A549 (cell line): ENCODE measurements at regions not wholly inside any gene's neighbourhood (a gene's known extent, or its start where the extent isn't known, plus 50 kb on each side); places are given as distances from the start of the nearest gene placed in this dataset.

ENCODE experiments used
- CEBPB ChIP-seq, 2 experiments: fragments of >200 bp in 1 of 2; sonication (Bioruptor Twin) in 1 of 2; formaldehyde crosslinking in 1 of 2; IDR thresholded peaks; 2 replicates each; pipeline ENCODE4 v1.6.1; 2012 to 2016
- CHD2 ChIP-seq: fragments of 150-350 bp; IDR thresholded peaks from 2 replicates; pipeline ENCODE4 v1.6.1; 2014; ENCODE audit warnings: low read length; ENCODE audit not compliant: partially characterized antibody
- CHD4 ChIP-seq: fragments of 200-600 bp; sonication (generic); IDR thresholded peaks from 2 replicates; pipeline ENCODE4 v1.6.1; 2016; ENCODE audit warnings: antibody characterized with exemption, mild to moderate bottlenecking, borderline replicate concordance
- CTCF ChIP-seq: fragments of >200 bp; sonication (Bioruptor Twin); formaldehyde crosslinking; IDR thresholded peaks from 3 replicates; pipeline ENCODE4 v1.5.1; 2016
- ESRRA ChIP-seq: fragments of 150-350 bp; IDR thresholded peaks from 2 replicates; pipeline ENCODE4 v1.6.1; 2014; ENCODE audit warnings: mild to moderate bottlenecking, low read length, borderline replicate concordance
- MYC ChIP-seq: IDR thresholded peaks from 2 replicates; pipeline ENCODE4 v1.6.1; 2012; ENCODE audit warnings: mild to moderate bottlenecking, inconsistent platforms, low read length, improper control_type of control experiment, borderline replicate concordance
- NFE2L2 ChIP-seq: fragments of 150-350 bp; conservative IDR thresholded peaks from 2 replicates; pipeline ENCODE4 v1.6.1; 2014; ENCODE audit warnings: low read length
- PBX3 ChIP-seq: IDR thresholded peaks from 2 replicates; pipeline ENCODE4 v1.6.1; 2012
- POLR2A ChIP-seq: IDR thresholded peaks from 2 replicates; pipeline ENCODE4 v1.6.1; 2012; ENCODE audit warnings: mild to moderate bottlenecking, low read length
- RAD21 ChIP-seq, 2 experiments: fragments of >200 bp in 1 of 2; sonication (Bioruptor Twin) in 1 of 2; formaldehyde crosslinking in 1 of 2; IDR thresholded peaks in 1 of 2; conservative IDR thresholded peaks in 1 of 2; 2 replicates in 1 of 2; 3 replicates in 1 of 2; pipeline ENCODE4 v1.6.1; 2012 to 2018; ENCODE audit warnings: inconsistent platforms in 1 of 2
- TF ChIP-seq, protein P1 (sequence below): fragments of 450-650 bp; IDR thresholded peaks from 2 replicates; pipeline ENCODE4 v1.6.1; 2014; ENCODE audit warnings: antibody characterized with exemption

- TF ChIP-seq CHD2 (no peak), CHD4 (no peak), POLR2A (no peak), MYC (no peak), CTCF (no peak), ESRRA (no peak), RAD21 (conservative IDR thresholded peaks at IDR 0.05 in 1 of 2, IDR thresholded peaks at IDR 0.05 in 1 of 2) (no peak), NFE2L2 (no peak), PBX3 (no peak), CEBPB (IDR thresholded peaks at IDR 0.05) (no peak)
- TF ChIP-seq, protein P1, sequence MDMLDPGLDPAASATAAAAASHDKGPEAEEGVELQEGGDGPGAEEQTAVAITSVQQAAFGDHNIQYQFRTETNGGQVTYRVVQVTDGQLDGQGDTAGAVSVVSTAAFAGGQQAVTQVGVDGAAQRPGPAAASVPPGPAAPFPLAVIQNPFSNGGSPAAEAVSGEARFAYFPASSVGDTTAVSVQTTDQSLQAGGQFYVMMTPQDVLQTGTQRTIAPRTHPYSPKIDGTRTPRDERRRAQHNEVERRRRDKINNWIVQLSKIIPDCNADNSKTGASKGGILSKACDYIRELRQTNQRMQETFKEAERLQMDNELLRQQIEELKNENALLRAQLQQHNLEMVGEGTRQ: no peak
Observed at GRCh38 chr13:74567485-74567884, 433.3 kb upstream of the KLF12 start.
